ENCODE measurements at regions not wholly inside any gene's neighbourhood (a gene's known extent, or its start where the extent isn't known, plus 50 kb on each side); places are given as distances from the start of the nearest gene placed in this dataset.

DNA sequence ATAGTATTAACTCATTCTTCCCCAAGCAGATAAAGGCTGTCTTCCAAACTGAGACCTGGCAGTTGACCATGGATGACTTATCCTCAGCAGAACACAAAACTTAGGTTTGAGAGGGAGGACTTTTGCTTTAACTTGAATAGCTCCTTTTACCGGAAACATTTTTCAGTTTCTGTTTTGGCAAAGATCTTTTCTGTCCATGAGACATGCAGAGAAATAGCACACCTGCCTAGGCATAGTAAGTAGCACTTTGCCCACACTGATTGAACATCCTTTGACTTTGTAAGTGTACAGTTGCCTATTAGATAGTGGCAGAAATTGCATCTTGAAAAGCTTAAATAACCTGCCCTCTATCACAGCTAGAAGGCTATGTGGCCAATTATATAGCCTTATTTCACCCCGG lies 1962.5 kb downstream of the MRPL39 start:
- no peaks in the 10 kb centered on the region for H3K27me3 ChIP-seq
- H3K9me3 ChIP-seq: no peaks in the 10 kb centered on the region
- no peaks in the 10 kb centered on the region for H3K4me1 ChIP-seq
- intact Hi-C loops (cut with DNase I; ENCODE audit: low total_unique reads): loop anchor here (5.0 kb wide), 1 partner anchor 223 kb away; no protein-coding TSS in a partner anchor
- TF ChIP-seq POLR2AphosphoS5 (IDR thresholded peaks at IDR 0.05) (no peak), POLR2A (IDR thresholded peaks at IDR 0.05) (no peak)
- TF ChIP-seq, protein P1, sequence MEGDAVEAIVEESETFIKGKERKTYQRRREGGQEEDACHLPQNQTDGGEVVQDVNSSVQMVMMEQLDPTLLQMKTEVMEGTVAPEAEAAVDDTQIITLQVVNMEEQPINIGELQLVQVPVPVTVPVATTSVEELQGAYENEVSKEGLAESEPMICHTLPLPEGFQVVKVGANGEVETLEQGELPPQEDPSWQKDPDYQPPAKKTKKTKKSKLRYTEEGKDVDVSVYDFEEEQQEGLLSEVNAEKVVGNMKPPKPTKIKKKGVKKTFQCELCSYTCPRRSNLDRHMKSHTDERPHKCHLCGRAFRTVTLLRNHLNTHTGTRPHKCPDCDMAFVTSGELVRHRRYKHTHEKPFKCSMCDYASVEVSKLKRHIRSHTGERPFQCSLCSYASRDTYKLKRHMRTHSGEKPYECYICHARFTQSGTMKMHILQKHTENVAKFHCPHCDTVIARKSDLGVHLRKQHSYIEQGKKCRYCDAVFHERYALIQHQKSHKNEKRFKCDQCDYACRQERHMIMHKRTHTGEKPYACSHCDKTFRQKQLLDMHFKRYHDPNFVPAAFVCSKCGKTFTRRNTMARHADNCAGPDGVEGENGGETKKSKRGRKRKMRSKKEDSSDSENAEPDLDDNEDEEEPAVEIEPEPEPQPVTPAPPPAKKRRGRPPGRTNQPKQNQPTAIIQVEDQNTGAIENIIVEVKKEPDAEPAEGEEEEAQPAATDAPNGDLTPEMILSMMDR (IDR thresholded peaks at IDR 0.05): no peak
- no peak overlapping the region for H3K27ac ChIP-seq
- no peak overlapping the region for H3K4me3 ChIP-seq
- DNase-seq (ENCODE audit: low spot score in 2 of 2): no peak
- no peaks in the 10 kb centered on the region for H3K36me3 ChIP-seq

DNA sequence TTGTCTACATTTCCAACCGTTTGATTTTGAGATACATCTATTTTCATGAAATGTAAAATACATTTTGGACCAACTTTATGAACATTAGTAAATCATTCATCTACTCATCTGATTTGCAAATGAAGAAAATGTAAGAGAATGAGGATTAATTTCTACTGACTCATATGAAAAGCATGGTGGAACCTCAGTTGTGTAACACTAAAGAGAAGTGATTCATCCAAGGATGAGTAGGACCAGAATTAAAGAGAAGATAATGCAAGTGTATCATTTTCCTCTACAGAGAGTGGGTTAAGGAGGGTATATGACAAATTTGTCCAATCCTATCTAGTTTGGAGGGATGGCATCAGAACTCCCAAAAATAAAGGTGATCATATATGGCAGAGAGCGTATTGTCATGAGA lies 1967.6 kb downstream of the MRPL39 start:
- TF ChIP-seq, protein P1 (IDR thresholded peaks at IDR 0.05): no peak
- TF ChIP-seq POLR2A (IDR thresholded peaks at IDR 0.05) (no peak), POLR2AphosphoS5 (IDR thresholded peaks at IDR 0.05) (no peak)
- DNase-seq (ENCODE audit: low spot score in 2 of 2): no peak
- H3K9me3 ChIP-seq: no peaks in the 10 kb centered on the region
- H3K27me3 ChIP-seq: no peaks in the 10 kb centered on the region
- H3K27ac ChIP-seq: no peak overlapping the region
- no peaks in the 10 kb centered on the region for H3K36me3 ChIP-seq
- no peaks in the 10 kb centered on the region for H3K4me1 ChIP-seq
- H3K4me3 ChIP-seq: no peak overlapping the region
- intact Hi-C loops (cut with DNase I; ENCODE audit: low total_unique reads): loop anchor here (5.0 kb wide), 1 partner anchor 228 kb away; no protein-coding TSS in a partner anchor

DNA sequence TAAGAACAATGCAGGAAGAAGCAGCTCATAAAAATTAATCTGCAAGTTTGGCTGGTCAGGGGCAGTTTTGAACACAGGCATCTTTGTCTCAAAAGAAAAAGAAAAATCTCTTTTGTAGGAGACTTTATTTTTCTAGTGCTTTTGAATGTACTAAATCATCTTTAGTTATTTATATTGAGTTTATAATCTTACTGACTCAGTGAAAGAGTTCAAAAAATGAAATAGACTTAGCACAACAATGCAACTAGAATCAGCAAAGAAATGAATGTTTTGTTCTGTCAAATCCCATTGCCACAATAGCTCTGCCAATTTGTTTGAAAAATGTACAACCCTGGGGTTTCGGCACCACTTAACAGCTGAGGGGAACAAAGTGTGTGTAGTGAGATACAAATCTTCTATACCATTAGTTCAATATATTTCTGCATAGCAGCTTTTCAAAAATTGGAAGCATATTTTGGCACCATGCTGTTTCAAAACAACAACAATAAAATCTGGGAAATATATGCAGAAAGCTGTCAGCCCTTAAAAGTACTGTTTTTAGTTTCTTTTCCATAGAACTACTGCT lies 1969.1 kb downstream of the MRPL39 start:
- no peak overlapping the region for H3K27ac ChIP-seq
- intact Hi-C loops (cut with DNase I; ENCODE audit: low total_unique reads): no loop called here

DNA sequence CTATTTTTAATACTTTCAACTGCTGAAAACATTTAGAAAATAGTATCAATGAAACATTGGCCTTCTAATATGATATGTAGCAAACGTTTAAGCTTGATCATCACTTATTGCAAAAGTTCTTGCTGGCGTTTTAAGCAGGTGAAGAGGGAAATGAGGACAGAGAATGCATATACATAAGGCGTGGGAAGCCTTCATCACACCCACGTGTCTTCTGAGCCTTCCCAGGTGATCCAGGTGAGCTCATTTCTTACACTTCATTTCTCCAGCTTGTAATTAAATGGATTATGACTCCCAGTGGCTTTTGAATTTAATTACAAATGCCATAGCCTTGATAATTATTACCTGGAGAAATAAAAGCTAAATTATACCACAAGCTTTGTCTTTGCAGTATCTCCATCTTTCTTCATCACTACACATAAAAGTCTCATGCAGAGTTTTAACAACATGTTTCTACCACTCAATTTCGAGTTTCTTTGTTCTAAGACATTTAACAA lies 1973.8 kb downstream of the MRPL39 start:
- TF ChIP-seq, protein P1 (IDR thresholded peaks at IDR 0.05): no peak
- TF ChIP-seq POLR2AphosphoS5 (IDR thresholded peaks at IDR 0.05): no peak
- no peak for TF ChIP-seq POLR2A (IDR thresholded peaks at IDR 0.05)
- H3K9me3 ChIP-seq: no peaks in the 10 kb centered on the region
- intact Hi-C loops (cut with DNase I; ENCODE audit: low total_unique reads): no loop called here

More for the DNA sequence above, 1969.1 kb downstream of the MRPL39 start:
- no peaks in the 10 kb centered on the region for H3K4me1 ChIP-seq
- H3K36me3 ChIP-seq: no peaks in the 10 kb centered on the region
- H3K4me3 ChIP-seq: no peak overlapping the region
- H3K27me3 ChIP-seq: no peaks in the 10 kb centered on the region
- TF ChIP-seq, protein P1 (IDR thresholded peaks at IDR 0.05): no peak
- no peak for TF ChIP-seq POLR2A (IDR thresholded peaks at IDR 0.05)
- DNase-seq (ENCODE audit: low spot score in 2 of 2): no peak
- no peaks in the 10 kb centered on the region for H3K9me3 ChIP-seq

DNA sequence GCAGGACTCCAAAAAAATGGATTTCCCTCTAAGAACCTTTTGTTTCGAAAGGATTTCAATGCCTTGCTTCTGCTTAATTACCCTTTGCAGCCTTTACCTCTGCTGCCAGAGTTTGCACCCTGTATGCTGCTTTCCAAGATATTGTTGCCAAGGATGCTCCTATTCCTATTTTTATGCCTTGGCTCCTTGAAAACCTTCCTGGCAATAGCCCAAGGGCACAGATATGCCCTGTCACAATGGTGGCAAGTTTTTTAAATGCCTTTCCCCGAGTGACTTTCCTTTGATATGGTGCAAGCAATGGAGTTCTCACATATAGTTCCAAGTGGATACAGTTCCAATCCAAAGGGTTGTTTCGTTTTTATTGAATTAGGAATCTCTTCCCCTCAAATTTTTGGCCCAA lies 1983.0 kb downstream of the MRPL39 start:
- no peaks in the 10 kb centered on the region for H3K9me3 ChIP-seq
- H3K27me3 ChIP-seq: no peaks in the 10 kb centered on the region
- DNase-seq (ENCODE audit: low spot score in 2 of 2): no peak
- no peak overlapping the region for H3K27ac ChIP-seq
- no peak overlapping the region for H3K4me3 ChIP-seq
- no peaks in the 10 kb centered on the region for H3K36me3 ChIP-seq
- intact Hi-C loops (cut with DNase I; ENCODE audit: low total_unique reads): no loop called here
- H3K4me1 ChIP-seq: no peaks in the 10 kb centered on the region
- TF ChIP-seq POLR2A (IDR thresholded peaks at IDR 0.05) (no peak), POLR2AphosphoS5 (IDR thresholded peaks at IDR 0.05) (no peak)
- TF ChIP-seq, protein P1 (IDR thresholded peaks at IDR 0.05): no peak

More for the DNA sequence above, 1973.8 kb downstream of the MRPL39 start:
- no peaks in the 10 kb centered on the region for H3K4me1 ChIP-seq
- H3K4me3 ChIP-seq: no peak overlapping the region
- DNase-seq (ENCODE audit: low spot score in 2 of 2): no peak
- H3K27me3 ChIP-seq: no peaks in the 10 kb centered on the region
- H3K27ac ChIP-seq: no peak overlapping the region
- H3K36me3 ChIP-seq: no peaks in the 10 kb centered on the region
